ENCODE measurements at regions not wholly inside any gene's neighbourhood (a gene's known extent, or its start where the extent isn't known, plus 50 kb on each side); places are given as distances from the start of the nearest gene placed in this dataset.

- Histone ChIP-seq H3K4me2 (ENCODE audit: low read depth, low read length, poor library complexity, severe bottlenecking) (no peak overlapping the region), H3K27me3 (ENCODE audit: low read length) (no peaks in the 10 kb centered on the region), H3K36me3 (ENCODE audit: low read length) (no peaks in the 10 kb centered on the region), H3K4me3 (ENCODE audit: insufficient read depth, low read length, poor library complexity, severe bottlenecking) (no peak overlapping the region), H3K9ac (ENCODE audit: low read length) (no peak overlapping the region), H3K9me2 (replicated peaks; ENCODE audit: insufficient read depth, low read length) (no peaks in the 10 kb centered on the region), H3K27ac (ENCODE audit: low read depth, low read length) (no peak overlapping the region), H3K79me2 (ENCODE audit: insufficient read depth, low read length) (no peaks in the 10 kb centered on the region), H3F3A (ENCODE audit: insufficient read depth) (no peaks in the 10 kb centered on the region), H3K9me3 (ENCODE audit: insufficient read depth, low read length) (no peaks in the 10 kb centered on the region), H4K20me1 (ENCODE audit: low read depth, low read length) (no peaks in the 10 kb centered on the region), H2AFZ (ENCODE audit: low read depth, low read length, severe bottlenecking) (no peak overlapping the region)
- TF ChIP-seq CTCF (IDR thresholded peaks at IDR 0.05; ENCODE audit: insufficient read depth, low read length, poor library complexity, severe bottlenecking) (no peak), EZH2phosphoT487 (conservative IDR thresholded peaks at IDR 0.05; ENCODE audit: low read length) (no peak)
These were observed 720.9 kb downstream of the BRD1 start for GRCh38 chr22:49106842-49107152.

- Histone ChIP-seq H3K27me3 (ENCODE audit: low read length) (no peaks in the 10 kb centered on the region), H2AFZ (ENCODE audit: low read depth, low read length, severe bottlenecking) (no peak overlapping the region), H3K9me3 (ENCODE audit: insufficient read depth, low read length) (no peaks in the 10 kb centered on the region)
These were observed 721.4 kb downstream of the BRD1 start for GRCh38 chr22:49106096-49106841.

GRCh38 chr22:49104434-49104833, 723.2 kb downstream of the BRD1 start:
- Histone ChIP-seq H2AFZ (ENCODE audit: low read depth, low read length, severe bottlenecking) (no peak overlapping the region), H3K9me2 (replicated peaks; ENCODE audit: insufficient read depth, low read length) (no peaks in the 10 kb centered on the region), H3K4me3 (ENCODE audit: insufficient read depth, low read length, poor library complexity, severe bottlenecking) (no peak overlapping the region), H4K20me1 (ENCODE audit: low read depth, low read length) (no peaks in the 10 kb centered on the region), H3F3A (ENCODE audit: insufficient read depth) (no peaks in the 10 kb centered on the region), H3K36me3 (ENCODE audit: low read length) (no peaks in the 10 kb centered on the region), H3K27ac (ENCODE audit: low read depth, low read length) (no peak overlapping the region), H3K9ac (ENCODE audit: low read length) (no peak overlapping the region), H3K9me3 (ENCODE audit: insufficient read depth, low read length) (no peaks in the 10 kb centered on the region), H3K4me2 (ENCODE audit: low read depth, low read length, poor library complexity, severe bottlenecking) (no peak overlapping the region), H3K79me2 (ENCODE audit: insufficient read depth, low read length) (no peaks in the 10 kb centered on the region), H3K27me3 (ENCODE audit: low read length) (no peaks in the 10 kb centered on the region)
- TF ChIP-seq EZH2phosphoT487 (conservative IDR thresholded peaks at IDR 0.05; ENCODE audit: low read length): no peak
- TF ChIP-seq CTCF (IDR thresholded peaks at IDR 0.05; ENCODE audit: insufficient read depth, low read length, poor library complexity, severe bottlenecking): no peak

More at GRCh38 chr22:49106096-49106841, 721.4 kb downstream of the BRD1 start:
- H3K4me2 ChIP-seq (ENCODE audit: low read depth, low read length, poor library complexity, severe bottlenecking): no peak overlapping the region
- no peak overlapping the region for H3K4me3 ChIP-seq (ENCODE audit: insufficient read depth, low read length, poor library complexity, severe bottlenecking)
- no peaks in the 10 kb centered on the region for H3F3A ChIP-seq (ENCODE audit: insufficient read depth)
- no peaks in the 10 kb centered on the region for H3K9me2 ChIP-seq (replicated peaks; ENCODE audit: insufficient read depth, low read length)
- no peaks in the 10 kb centered on the region for H4K20me1 ChIP-seq (ENCODE audit: low read depth, low read length)
- H3K36me3 ChIP-seq (ENCODE audit: low read length): no peaks in the 10 kb centered on the region
- H3K9ac ChIP-seq (ENCODE audit: low read length): no peak overlapping the region
- no peaks in the 10 kb centered on the region for H3K79me2 ChIP-seq (ENCODE audit: insufficient read depth, low read length)
- no peak overlapping the region for H3K27ac ChIP-seq (ENCODE audit: low read depth, low read length)
- no peak for TF ChIP-seq EZH2phosphoT487 (conservative IDR thresholded peaks at IDR 0.05; ENCODE audit: low read length)
- no peak for TF ChIP-seq CTCF (IDR thresholded peaks at IDR 0.05; ENCODE audit: insufficient read depth, low read length, poor library complexity, severe bottlenecking)
